ENCODE measurements at regions not wholly inside any gene's neighbourhood (a gene's known extent, or its start where the extent isn't known, plus 50 kb on each side); places are given as distances from the start of the nearest gene placed in this dataset.
"Not testable (repeated sequence)": the region's sequence is repeated elsewhere in the genome, so short reads cannot be mapped to it uniquely, and the experiment has no call there.

- DNase-seq = no peak
Measured at GRCh38 chr14:101083564-101084435, 180.3 kb upstream of the RTL1 start.

- DNase-seq = no peak
Measured at GRCh38 chr14:101084436-101084826, 180.9 kb upstream of the RTL1 start.

- no peak for DNase-seq
Measured at GRCh38 chr14:101086926-101087325, 183.4 kb upstream of the RTL1 start.

- DNase-seq = no peak
Measured at GRCh38 chr14:101087614-101088394, 184.3 kb upstream of the RTL1 start.

GRCh38 chr14:101088395-101088667 lies 184.8 kb upstream of the RTL1 start:
- DNase-seq = no peak

- no peak for DNase-seq
Measured at GRCh38 chr14:101088714-101089113, 185.2 kb upstream of the RTL1 start.

GRCh38 chr14:101090478-101090877 lies 187.0 kb upstream of the RTL1 start:
- not testable (repeated sequence) for DNase-seq

GRCh38 chr14:101090976-101091375 lies 187.5 kb upstream of the RTL1 start:
- DNase-seq = no peak

GRCh38 chr14:101094916-101095315 lies 191.4 kb upstream of the RTL1 start:
- DNase-seq = not testable (repeated sequence)

- no peak for DNase-seq
Measured at GRCh38 chr14:101096551-101096950, 193.0 kb upstream of the RTL1 start.

GRCh38 chr14:101097109-101097793 lies 193.7 kb upstream of the RTL1 start:
- no peak for DNase-seq

GRCh38 chr14:101098177-101098576 lies 194.7 kb upstream of the RTL1 start:
- no peak for DNase-seq

GRCh38 chr14:101098641-101099040 lies 195.1 kb upstream of the RTL1 start:
- DNase-seq = no peak

- no peak for DNase-seq
Measured at GRCh38 chr14:101101456-101102056, 198.0 kb upstream of the RTL1 start.

GRCh38 chr14:101102875-101103274 lies 199.4 kb upstream of the RTL1 start:
- no peak for DNase-seq

GRCh38 chr14:101103321-101103901 lies 199.9 kb upstream of the RTL1 start:
- no peak for DNase-seq

GRCh38 chr14:101104485-101104884 lies 201.0 kb upstream of the RTL1 start:
- DNase-seq = no peak

GRCh38 chr14:101105045-101105444 lies 201.5 kb upstream of the RTL1 start:
- no peak for DNase-seq

- DNase-seq = no peak
Measured at GRCh38 chr14:101108579-101109346, 205.2 kb upstream of the RTL1 start.

GRCh38 chr14:101109347-101109638 lies 205.8 kb upstream of the RTL1 start:
- DNase-seq = no peak

- no peak for DNase-seq
Measured at GRCh38 chr14:101109981-101110728, 206.6 kb upstream of the RTL1 start.

Data from activated naive CD4-positive, alpha-beta T cell treated with anti-CD3 and anti-CD28 coated beads, Interleukin-2, amount 50 U/mL, for 16 hours (primary cell).